HepG2 (cell line): ENCODE measurements at regions not wholly inside any gene's neighbourhood (a gene's known extent, or its start where the extent isn't known, plus 50 kb on each side); places are given as distances from the start of the nearest gene placed in this dataset.

Source experiments
- PPARG ChIP-seq: conservative IDR thresholded peaks from 2 replicates; pipeline ENCODE4 v1.6.1; 2016; ENCODE audit warnings: missing biosample characterization, missing genetic modification reagents
- RCOR2 ChIP-seq: IDR thresholded peaks from 2 replicates; pipeline ENCODE4 v1.6.1; 2016; ENCODE audit warnings: missing biosample characterization, missing genetic modification reagents
- STAT5B ChIP-seq: sonication (generic); formaldehyde crosslinking; IDR thresholded peaks from 2 replicates; pipeline ENCODE4 v1.4.0; 2020; ENCODE audit warnings: missing genetic modification reagents
- ZNF564 ChIP-seq: sonication (generic); formaldehyde crosslinking; IDR thresholded peaks from 2 replicates; pipeline ENCODE4 v1.8.1; 2023; ENCODE audit warnings: mild to moderate bottlenecking, missing genetic modification reagents
- TF ChIP-seq, protein P1 (sequence below): sonication (generic); formaldehyde crosslinking; IDR thresholded peaks from 2 replicates; pipeline ENCODE4 v1.5.0; 2020; ENCODE audit warnings: mild to moderate bottlenecking, missing genetic modification reagents, moderate library complexity
- TF ChIP-seq, protein P2 (sequence below): sonication (generic); formaldehyde crosslinking; conservative IDR thresholded peaks from 2 replicates; pipeline ENCODE4 v1.4.0; 2020; ENCODE audit warnings: missing genetic modification reagents
- TF ChIP-seq, protein P3 (sequence below): IDR thresholded peaks from 2 replicates; pipeline ENCODE4 v1.6.1; 2016
- TF ChIP-seq, protein P4 (sequence below), 2 experiments: sonication (generic) in 1 of 2; formaldehyde crosslinking in 1 of 2; IDR thresholded peaks; 2 replicates each; pipeline versions ENCODE4 v1.5.1 to v1.6.1; 2011 to 2020; ENCODE audit warnings: borderline replicate concordance in 1 of 2, low read depth in 1 of 2, low read length in 1 of 2, mild to moderate bottlenecking in 1 of 2, missing genetic modification reagents in 1 of 2, moderate library complexity in 1 of 2
- TF ChIP-seq, protein P5 (sequence below): sonication (generic); formaldehyde crosslinking; IDR thresholded peaks from 2 replicates; pipeline ENCODE4 v1.8.0; 2022; ENCODE audit warnings: mild to moderate bottlenecking, missing genetic modification reagents; ENCODE audit not compliant: insufficient replicate concordance

DNA sequence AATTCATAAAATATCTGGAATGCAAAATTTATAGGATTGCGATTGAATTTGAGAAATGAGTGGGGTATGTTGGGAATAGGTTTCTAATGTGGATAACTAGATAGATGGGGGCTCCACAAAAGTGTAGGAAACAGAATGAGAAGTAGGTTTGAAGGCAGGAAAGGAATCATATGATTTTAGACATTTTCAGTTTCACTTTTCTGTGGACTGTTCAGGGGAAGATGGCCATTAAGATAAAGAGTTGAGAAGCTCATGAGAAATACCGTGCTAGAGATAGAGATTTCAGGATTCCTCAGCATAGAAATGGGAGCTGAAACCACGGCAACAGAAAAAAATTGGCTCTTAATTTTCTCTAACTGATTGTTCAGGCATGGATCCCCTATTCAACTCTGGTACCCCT lies 163.4 kb upstream of the CD180 start:
- TF ChIP-seq, protein P1, sequence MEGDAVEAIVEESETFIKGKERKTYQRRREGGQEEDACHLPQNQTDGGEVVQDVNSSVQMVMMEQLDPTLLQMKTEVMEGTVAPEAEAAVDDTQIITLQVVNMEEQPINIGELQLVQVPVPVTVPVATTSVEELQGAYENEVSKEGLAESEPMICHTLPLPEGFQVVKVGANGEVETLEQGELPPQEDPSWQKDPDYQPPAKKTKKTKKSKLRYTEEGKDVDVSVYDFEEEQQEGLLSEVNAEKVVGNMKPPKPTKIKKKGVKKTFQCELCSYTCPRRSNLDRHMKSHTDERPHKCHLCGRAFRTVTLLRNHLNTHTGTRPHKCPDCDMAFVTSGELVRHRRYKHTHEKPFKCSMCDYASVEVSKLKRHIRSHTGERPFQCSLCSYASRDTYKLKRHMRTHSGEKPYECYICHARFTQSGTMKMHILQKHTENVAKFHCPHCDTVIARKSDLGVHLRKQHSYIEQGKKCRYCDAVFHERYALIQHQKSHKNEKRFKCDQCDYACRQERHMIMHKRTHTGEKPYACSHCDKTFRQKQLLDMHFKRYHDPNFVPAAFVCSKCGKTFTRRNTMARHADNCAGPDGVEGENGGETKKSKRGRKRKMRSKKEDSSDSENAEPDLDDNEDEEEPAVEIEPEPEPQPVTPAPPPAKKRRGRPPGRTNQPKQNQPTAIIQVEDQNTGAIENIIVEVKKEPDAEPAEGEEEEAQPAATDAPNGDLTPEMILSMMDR (CRISPR knock-in tag): no peak
- TF ChIP-seq, protein P2, sequence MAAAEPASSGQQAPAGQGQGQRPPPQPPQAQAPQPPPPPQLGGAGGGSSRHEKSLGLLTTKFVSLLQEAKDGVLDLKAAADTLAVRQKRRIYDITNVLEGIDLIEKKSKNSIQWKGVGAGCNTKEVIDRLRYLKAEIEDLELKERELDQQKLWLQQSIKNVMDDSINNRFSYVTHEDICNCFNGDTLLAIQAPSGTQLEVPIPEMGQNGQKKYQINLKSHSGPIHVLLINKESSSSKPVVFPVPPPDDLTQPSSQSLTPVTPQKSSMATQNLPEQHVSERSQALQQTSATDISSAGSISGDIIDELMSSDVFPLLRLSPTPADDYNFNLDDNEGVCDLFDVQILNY (CRISPR knock-in tag): no peak
- TF ChIP-seq ZNF564 (CRISPR knock-in tag) (no peak), STAT5B (CRISPR knock-in tag) (no peak), PPARG (no peak), RCOR2 (CRISPR knock-in tag) (no peak)
- TF ChIP-seq, protein P3, sequence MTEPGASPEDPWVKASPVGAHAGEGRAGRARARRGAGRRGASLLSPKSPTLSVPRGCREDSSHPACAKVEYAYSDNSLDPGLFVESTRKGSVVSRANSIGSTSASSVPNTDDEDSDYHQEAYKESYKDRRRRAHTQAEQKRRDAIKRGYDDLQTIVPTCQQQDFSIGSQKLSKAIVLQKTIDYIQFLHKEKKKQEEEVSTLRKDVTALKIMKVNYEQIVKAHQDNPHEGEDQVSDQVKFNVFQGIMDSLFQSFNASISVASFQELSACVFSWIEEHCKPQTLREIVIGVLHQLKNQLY (CRISPR knock-in tag): no peak
- TF ChIP-seq, protein P4, sequence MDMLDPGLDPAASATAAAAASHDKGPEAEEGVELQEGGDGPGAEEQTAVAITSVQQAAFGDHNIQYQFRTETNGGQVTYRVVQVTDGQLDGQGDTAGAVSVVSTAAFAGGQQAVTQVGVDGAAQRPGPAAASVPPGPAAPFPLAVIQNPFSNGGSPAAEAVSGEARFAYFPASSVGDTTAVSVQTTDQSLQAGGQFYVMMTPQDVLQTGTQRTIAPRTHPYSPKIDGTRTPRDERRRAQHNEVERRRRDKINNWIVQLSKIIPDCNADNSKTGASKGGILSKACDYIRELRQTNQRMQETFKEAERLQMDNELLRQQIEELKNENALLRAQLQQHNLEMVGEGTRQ (IDR thresholded peaks at IDR 0.05; ENCODE audit: low read depth, low read length): no peak
- TF ChIP-seq, protein P4 (CRISPR knock-in tag; IDR thresholded peaks at IDR 0.05; ENCODE audit: borderline replicate concordance): no peak
- TF ChIP-seq, protein P5, sequence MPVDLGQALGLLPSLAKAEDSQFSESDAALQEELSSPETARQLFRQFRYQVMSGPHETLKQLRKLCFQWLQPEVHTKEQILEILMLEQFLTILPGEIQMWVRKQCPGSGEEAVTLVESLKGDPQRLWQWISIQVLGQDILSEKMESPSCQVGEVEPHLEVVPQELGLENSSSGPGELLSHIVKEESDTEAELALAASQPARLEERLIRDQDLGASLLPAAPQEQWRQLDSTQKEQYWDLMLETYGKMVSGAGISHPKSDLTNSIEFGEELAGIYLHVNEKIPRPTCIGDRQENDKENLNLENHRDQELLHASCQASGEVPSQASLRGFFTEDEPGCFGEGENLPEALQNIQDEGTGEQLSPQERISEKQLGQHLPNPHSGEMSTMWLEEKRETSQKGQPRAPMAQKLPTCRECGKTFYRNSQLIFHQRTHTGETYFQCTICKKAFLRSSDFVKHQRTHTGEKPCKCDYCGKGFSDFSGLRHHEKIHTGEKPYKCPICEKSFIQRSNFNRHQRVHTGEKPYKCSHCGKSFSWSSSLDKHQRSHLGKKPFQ (CRISPR knock-in tag): no peak
